HCT116 (cell line): ENCODE measurements at regions not wholly inside any gene's neighbourhood (a gene's known extent, or its start where the extent isn't known, plus 50 kb on each side); places are given as distances from the start of the nearest gene placed in this dataset.

Experiments
- ATAC-seq: fragments of 200-7000 bp; cut with Tn5 transposase; 2 replicates; pipeline ENCODE4 v1.9.1; 2020; ENCODE audit warnings: mild to moderate bottlenecking, moderate library complexity
- BruUV-seq: library from RNA; stranded (reverse); fragments of 400-500 nt; replicated peaks from 2 replicates; lab custom pipeline; 2021; lab: Mats Ljungman, UMichigan
- CTCF ChIA-PET: fragments of 300-600 bp; sonication (Branson Sonifier 250); formaldehyde crosslinking; loops from one replicate; lab custom pipeline; 2021; ENCODE audit warnings: antibody characterized with exemption; lab: Charles Lee
- POLR2A ChIA-PET: fragments of 300-600, 350-600 bp; sonication (Branson Sonifier 250); formaldehyde crosslinking; loops from one replicate; lab custom pipeline; 2021; ENCODE audit warnings: antibody characterized with exemption; lab: Charles Lee
- RAD21 ChIA-PET, 2 experiments: fragments of 300-600 bp; sonication (Branson Sonifier 250); formaldehyde crosslinking; loops; one replicate each; lab custom pipeline; 2023; ENCODE audit warnings: low total read pairs in 2 of 2; ENCODE audit not compliant: uncharacterized antibody in 2 of 2, unreplicated experiment in 2 of 2, low non-redundant PET in 1 of 2; lab: Charles Lee
- DNase-seq: peaks from one replicate; pipeline ENCODE4 v3.0.0-alpha.2; 2010; ENCODE audit warnings: low read depth, low spot score
- H2AFZ ChIP-seq: fragments of 200-600 bp; shearing (Covaris generic), sonication (generic); 2 replicates; pipeline ENCODE4 v1.6.1; 2017; ENCODE audit warnings: low read depth, mixed run types, mixed read lengths, antibody characterized with exemption, low read length; ENCODE audit not compliant: poor library complexity, severe bottlenecking
- H3K27ac ChIP-seq: 2 replicates; pipeline ENCODE4 v1.5.1; 2012; ENCODE audit warnings: low read depth, low read length
- H3K27me3 ChIP-seq: fragments of 200-600 bp; sonication (generic); 2 replicates; pipeline ENCODE4 v1.6.1; 2016; ENCODE audit warnings: mixed run types, low read length, mixed read lengths; ENCODE audit not compliant: insufficient read depth
- H3K36me3 ChIP-seq, 2 experiments: fragments of 200-500 bp in 1 of 2; fragments of 200-600 bp in 1 of 2; sonication (Bioruptor generic) in 1 of 2; sonication (generic) in 1 of 2; 2 replicates each; pipeline versions ENCODE4 v1.5.1 to v1.6.1; 2014 to 2016; ENCODE audit warnings: low read length in 2 of 2, inconsistent platforms in 1 of 2, mixed read lengths in 1 of 2, mixed run types in 1 of 2; ENCODE audit not compliant: insufficient read depth in 2 of 2, control insufficient read depth in 1 of 2
- H3K4me1 ChIP-seq, 2 experiments: fragments of 200-600 bp in 1 of 2; sonication (generic) in 1 of 2; 2 replicates each; pipeline versions ENCODE4 v1.5.1 to v1.6.1; 2012 to 2017; ENCODE audit warnings: low read length in 2 of 2, inconsistent platforms in 1 of 2, mild to moderate bottlenecking in 1 of 2, mixed read lengths in 1 of 2, mixed run types in 1 of 2, moderate library complexity in 1 of 2; ENCODE audit not compliant: insufficient read depth in 2 of 2, control insufficient read depth in 1 of 2
- H3K4me2 ChIP-seq: fragments of 200-600 bp; sonication (generic); 2 replicates; pipeline ENCODE4 v1.6.1; 2017; ENCODE audit warnings: mixed run types, low read length, mixed read lengths
- H3K4me3 ChIP-seq, 2 experiments: fragments of 200-600 bp in 1 of 2; sonication (generic) in 1 of 2; replicated peaks in 1 of 2; 2 replicates each; pipeline ENCODE4 v1.5.1; 2011 to 2016; ENCODE audit warnings: low read length in 2 of 2, control low read depth in 1 of 2, low read depth in 1 of 2, mild to moderate bottlenecking in 1 of 2, mixed read lengths in 1 of 2, mixed run types in 1 of 2
- H3K79me2 ChIP-seq: fragments of 200-600 bp; sonication (generic); 2 replicates; pipeline ENCODE4 v1.6.1; 2017; ENCODE audit warnings: mild to moderate bottlenecking, mixed run types, low read length, moderate library complexity, mixed read lengths; ENCODE audit not compliant: insufficient read depth
- H3K9ac ChIP-seq: fragments of 200-600 bp; sonication (generic); 2 replicates; pipeline ENCODE4 v1.6.1; 2016; ENCODE audit warnings: low read length, mixed read lengths
- H3K9me2 ChIP-seq: fragments of 200-600 bp; sonication (generic), shearing (Covaris generic); 2 replicates; pipeline ENCODE4 v1.6.1; 2017; ENCODE audit warnings: mixed run types, mild to moderate bottlenecking, moderate library complexity; ENCODE audit not compliant: insufficient read depth
- H3K9me3 ChIP-seq, 2 experiments: fragments of 200-500 bp in 1 of 2; fragments of 200-600 bp in 1 of 2; sonication (Bioruptor generic) in 1 of 2; sonication (generic) in 1 of 2; 2 replicates each; pipeline ENCODE4 v1.6.1; 2014 to 2017; ENCODE audit warnings: low read length in 2 of 2, mixed read lengths in 2 of 2, inconsistent platforms in 1 of 2, low read depth in 1 of 2, mild to moderate bottlenecking in 1 of 2, mixed run types in 1 of 2, moderate library complexity in 1 of 2; ENCODE audit not compliant: control insufficient read depth in 1 of 2, insufficient read depth in 1 of 2
- H4K20me1 ChIP-seq: fragments of 200-600 bp; sonication (generic), shearing (Covaris generic); 2 replicates; pipeline ENCODE4 v1.6.1; 2017; ENCODE audit warnings: mixed run types, mild to moderate bottlenecking, moderate library complexity; ENCODE audit not compliant: insufficient read depth
- CBX3 ChIP-seq: IDR thresholded peaks from 2 replicates; pipeline ENCODE4 v1.6.1; 2012; ENCODE audit warnings: low read depth
- CEBPB ChIP-seq: IDR thresholded peaks from 2 replicates; pipeline ENCODE4 v1.6.1; 2012; ENCODE audit warnings: low read depth
- CTCF ChIP-seq, 3 experiments: fragments of 200-600 bp in 1 of 3; sonication (generic) in 1 of 3; IDR thresholded peaks in 2 of 3; conservative IDR thresholded peaks in 1 of 3; 2 replicates each; pipeline ENCODE4 v1.5.1; 2012 to 2017; ENCODE audit warnings: low read depth in 2 of 3, low read length in 2 of 3, antibody characterized with exemption in 1 of 3, borderline replicate concordance in 1 of 3, control low read depth in 1 of 3, mild to moderate bottlenecking in 1 of 3, mixed read lengths in 1 of 3, mixed run types in 1 of 3, moderate library complexity in 1 of 3; ENCODE audit not compliant: insufficient read depth in 1 of 3
- EGR1 ChIP-seq: IDR thresholded peaks from 2 replicates; pipeline ENCODE4 v1.6.1; 2012; ENCODE audit warnings: low read depth
- EZH2 ChIP-seq: fragments of 200-600 bp; sonication (generic); IDR thresholded peaks from 2 replicates; pipeline ENCODE4 v1.6.1; 2017; ENCODE audit warnings: antibody characterized with exemption, mixed run types
- EZH2phosphoT487 ChIP-seq: fragments of 200-600 bp; IDR thresholded peaks from 2 replicates; pipeline ENCODE4 v1.6.1; 2018; ENCODE audit warnings: antibody characterized with exemption, borderline replicate concordance
- JUND ChIP-seq: IDR thresholded peaks from 2 replicates; pipeline ENCODE4 v1.6.1; 2012
- MAX ChIP-seq: IDR thresholded peaks from 2 replicates; pipeline ENCODE4 v1.6.1; 2012
- POLR2A ChIP-seq: IDR thresholded peaks from 2 replicates; pipeline ENCODE4 v1.7.0; 2011; ENCODE audit warnings: borderline replicate concordance; ENCODE audit not compliant: insufficient read depth, insufficient read length; ENCODE audit errors: extremely low read depth
- POLR2AphosphoS5 ChIP-seq: IDR thresholded peaks from 2 replicates; pipeline ENCODE4 v1.6.1; 2011; ENCODE audit warnings: mild to moderate bottlenecking, low read depth, low read length, moderate library complexity
- RAD21 ChIP-seq: IDR thresholded peaks from 2 replicates; pipeline ENCODE4 v1.6.1; 2012; ENCODE audit warnings: low read depth, mild to moderate bottlenecking
- SP1 ChIP-seq: IDR thresholded peaks from 2 replicates; pipeline ENCODE4 v1.6.1; 2012; ENCODE audit warnings: low read depth
- SRF ChIP-seq: IDR thresholded peaks from 2 replicates; pipeline ENCODE4 v1.6.1; 2012; ENCODE audit warnings: low read depth
- YY1 ChIP-seq: IDR thresholded peaks from 2 replicates; pipeline ENCODE4 v1.6.1; 2011; ENCODE audit warnings: low read length, low read depth, moderate library complexity, mild to moderate bottlenecking; ENCODE audit not compliant: insufficient replicate concordance; ENCODE audit errors: extremely low read depth
- ZFX ChIP-seq: fragments of 450-650 bp; IDR thresholded peaks from 2 replicates; pipeline ENCODE4 v1.6.1; 2017
- ZNF274 ChIP-seq: fragments of 200-500 bp; sonication (Bioruptor generic); IDR thresholded peaks from 2 replicates; pipeline ENCODE4 v1.6.1; 2014; ENCODE audit warnings: mild to moderate bottlenecking, low read depth, low read length, inconsistent platforms
- intact Hi-C: fragments of 100-400 bp; cut with micrococcal nuclease; formaldehyde crosslinking; loops from 2 replicates; pipeline ENCODE4 v1.10.0; 2022

- no peaks in the 10 kb centered on the region for H3K9me2 ChIP-seq
- no peak overlapping the region for H3K27ac ChIP-seq
- H3K36me3 ChIP-seq = no peaks in the 10 kb centered on the region
- TF ChIP-seq SP1 = no peak
- TF ChIP-seq CTCF (IDR thresholded peaks at IDR 0.05 in 2 of 3, conservative IDR thresholded peaks at IDR 0.05 in 1 of 3; ENCODE audit: borderline replicate concordance in 1 of 3, insufficient read depth in 1 of 3, low read depth in 2 of 3, low read length in 2 of 3) = no peak
- no peak for TF ChIP-seq YY1
- no TSS peak for BruUV-seq
- intact Hi-C loops = no loop called here
- ChIA-PET CTCF (no interaction called here), POLR2A (no interaction called here), RAD21 (no interaction called here)
- no peak overlapping the region for H2AFZ ChIP-seq
- DNase-seq = no peak
- H3K4me1 ChIP-seq = no peaks in the 10 kb centered on the region
- H4K20me1 ChIP-seq = no peaks in the 10 kb centered on the region
- H3K4me2 ChIP-seq = no peak overlapping the region
- no peaks in the 10 kb centered on the region for H3K27me3 ChIP-seq
- H3K9ac ChIP-seq = no peak overlapping the region
- ATAC-seq = no peak
- H3K9me3 ChIP-seq = no peaks in the 10 kb centered on the region
- no peak overlapping the region for H3K4me3 ChIP-seq
- H3K79me2 ChIP-seq = no peaks in the 10 kb centered on the region
These were observed 183.7 kb downstream of the BMP4 start for GRCh38 chr14:53772936-53773335.

GRCh38 chr14:53767566-53767965, 189.1 kb downstream of the BMP4 start:
- ChIA-PET POLR2A (no interaction called here), CTCF (no interaction called here), RAD21 (no interaction called here)
- Histone ChIP-seq H3K27ac (no peak overlapping the region), H3K9ac (no peak overlapping the region), H3K36me3 (peaks cover 0 to 5% of the 10 kb centered on the region in 2 experiments; a peak in 1 of 4 replicates), H3K4me3 (no peak overlapping the region), H4K20me1 (no peaks in the 10 kb centered on the region), H3K9me2 (no peaks in the 10 kb centered on the region), H3K9me3 (no peaks in the 10 kb centered on the region), H2AFZ (no peak overlapping the region), H3K4me2 (no peak overlapping the region), H3K27me3 (no peaks in the 10 kb centered on the region), H3K79me2 (no peaks in the 10 kb centered on the region), H3K4me1 (peaks cover 0 to 8% of the 10 kb centered on the region in 2 experiments; a peak in 2 of 4 replicates)
- TF ChIP-seq MAX (no peak), EZH2phosphoT487 (no peak), POLR2A (no peak), CBX3 (no peak), ZNF274 (no peak), CEBPB (no peak), ZFX (no peak), RAD21 (no peak), SRF (no peak), EGR1 (no peak), JUND (no peak), CTCF (IDR thresholded peaks at IDR 0.05 in 2 of 3, conservative IDR thresholded peaks at IDR 0.05 in 1 of 3; ENCODE audit: borderline replicate concordance in 1 of 3, insufficient read depth in 1 of 3, low read depth in 2 of 3, low read length in 2 of 3) (no peak), POLR2AphosphoS5 (no peak), EZH2 (no peak)
- intact Hi-C loops = no loop called here
- ATAC-seq (no peak), DNase-seq (no peak)
- BruUV-seq = no TSS peak
